Skin of body (tissue), 2 donors: ENCODE measurements at regions not wholly inside any gene's neighbourhood (a gene's known extent, or its start where the extent isn't known, plus 50 kb on each side); places are given as distances from the start of the nearest gene placed in this dataset.

Source experiments
- DNase-seq: peaks from one replicate; lab custom pipeline; 2025; lab: John Stamatoyannopoulos, UW
- small RNA-seq: library from RNA; depleted of rRNA; stranded (forward); fragments of <200 nt; gene quantifications from one replicate; pipeline ENCODE3, GENCODE V24; 2014; ENCODE audit warnings: low replicate concordance

GRCh38 chr7:26097837-26098668 is 53.9 kb upstream of the NFE2L3 start:
- DNase-seq, result no peak

DNA sequence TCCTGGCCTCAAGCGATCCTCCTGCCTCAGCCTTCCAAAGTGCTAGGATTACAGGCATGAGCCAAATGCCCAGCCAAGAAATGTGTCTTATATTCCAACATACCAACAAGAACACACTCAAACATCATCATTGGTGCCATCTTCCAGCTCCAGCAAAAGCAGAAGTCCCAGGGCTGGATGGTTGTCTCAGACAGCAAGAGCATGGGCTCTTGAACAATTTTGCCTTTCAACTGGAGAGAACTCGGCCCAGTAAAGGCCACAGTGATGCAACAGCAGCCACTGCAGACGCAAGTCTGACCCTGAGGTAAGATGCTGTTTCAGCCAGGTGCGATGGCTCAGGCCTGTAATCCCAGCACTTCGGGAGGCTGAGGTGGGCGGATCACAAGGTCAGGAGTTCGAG is 52.8 kb upstream of the NFE2L3 start:
- no peak for DNase-seq

DNA sequence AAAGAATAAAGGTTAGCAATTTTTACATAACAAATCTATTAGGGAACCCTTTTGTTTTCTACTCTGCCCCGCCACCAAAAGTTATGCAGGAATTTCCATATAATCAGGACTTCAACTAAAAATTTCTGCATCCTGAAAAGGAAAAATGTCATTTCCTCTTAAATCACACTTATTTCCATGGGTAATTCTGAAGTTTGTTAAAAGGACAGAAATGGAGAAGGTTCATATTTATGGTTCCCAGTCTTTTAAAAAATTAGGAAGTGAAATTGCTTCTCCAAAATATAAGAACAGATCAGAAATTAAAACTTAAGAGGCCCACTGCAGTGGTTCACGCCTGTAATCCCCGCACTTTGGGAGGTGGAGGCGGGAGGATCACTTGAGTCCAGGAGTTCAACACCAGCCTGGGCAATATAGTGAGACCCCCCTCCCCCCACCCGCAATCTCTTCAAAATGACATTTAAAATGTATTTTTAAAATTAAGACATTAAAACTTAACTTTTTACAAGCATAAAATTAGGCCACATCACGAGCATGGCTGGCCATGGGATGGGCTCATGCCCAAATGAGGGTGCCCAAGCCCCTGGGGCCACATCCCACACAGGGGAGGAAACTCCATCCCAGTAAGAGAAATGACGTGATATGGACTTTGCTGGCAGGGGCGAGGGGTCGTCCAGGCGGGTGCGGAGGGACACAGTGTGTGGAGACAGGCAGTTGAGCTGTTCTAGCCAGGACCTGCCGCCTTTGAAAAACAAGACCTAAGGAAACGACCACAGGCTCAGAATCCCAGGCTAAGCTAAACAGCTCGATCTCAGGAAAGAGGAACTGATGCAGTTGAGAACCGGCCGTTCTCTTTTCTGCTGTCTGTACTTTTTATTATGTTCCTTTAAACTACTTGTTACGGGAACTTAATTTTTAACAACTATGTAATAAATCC is 51.3 kb upstream of the NFE2L3 start:
- DNase-seq, result no peak

- no peak for DNase-seq
Measured at GRCh38 chr7:26101361-26102151, 50.4 kb upstream of the NFE2L3 start.

GRCh38 chr7:26102176-26102575 is 49.8 kb upstream of the NFE2L3 start:
- DNase-seq, result no peak

Small RNA genes in the stretch of these regions (small RNA-seq; reads per million reads assigned to genes)
- 10,218 reads per million, percentile 100 among the genes with 10 or more reads in this experiment for gene MIR148A
